Endothelial cell (in vitro differentiated cells): ENCODE measurements at regions not wholly inside any gene's neighbourhood (a gene's known extent, or its start where the extent isn't known, plus 50 kb on each side); places are given as distances from the start of the nearest gene placed in this dataset.

ENCODE experiments used
- DNase-seq: peaks from one replicate; pipeline ENCODE4 v3.0.0; 2021; ENCODE audit warnings: low spot score
- H3K27ac Mint-ChIP-seq: one replicate; pipeline ENCODE4 v1.8.0; 2021; ENCODE audit warnings: mixed read lengths, inconsistent platforms; ENCODE audit not compliant: unreplicated experiment
- H3K27me3 Mint-ChIP-seq: one replicate; pipeline ENCODE4 v1.8.0; 2021; ENCODE audit warnings: mild to moderate bottlenecking, moderate library complexity, mixed read lengths, inconsistent platforms; ENCODE audit not compliant: unreplicated experiment
- H3K36me3 Mint-ChIP-seq: one replicate; pipeline ENCODE4 v1.8.0; 2021; ENCODE audit warnings: mild to moderate bottlenecking, low read depth, mixed read lengths, inconsistent platforms; ENCODE audit not compliant: unreplicated experiment
- H3K4me1 Mint-ChIP-seq: one replicate; pipeline ENCODE4 v1.8.0; 2021; ENCODE audit warnings: mild to moderate bottlenecking, mixed read lengths, inconsistent platforms; ENCODE audit not compliant: unreplicated experiment
- H3K4me3 Mint-ChIP-seq: one replicate; pipeline ENCODE4 v1.8.0; 2021; ENCODE audit warnings: mild to moderate bottlenecking, mixed read lengths, inconsistent platforms; ENCODE audit not compliant: unreplicated experiment
- H3K9me3 Mint-ChIP-seq: one replicate; pipeline ENCODE4 v1.8.0; 2021; ENCODE audit warnings: mixed read lengths, inconsistent platforms; ENCODE audit not compliant: unreplicated experiment
- TF ChIP-seq, protein P1 (sequence below): fragments of 200-600 bp; sonication (generic); IDR thresholded peaks from one replicate; pipeline ENCODE4 v1.5.0; 2021; ENCODE audit warnings: antibody characterized with exemption; ENCODE audit not compliant: unreplicated experiment

DNA sequence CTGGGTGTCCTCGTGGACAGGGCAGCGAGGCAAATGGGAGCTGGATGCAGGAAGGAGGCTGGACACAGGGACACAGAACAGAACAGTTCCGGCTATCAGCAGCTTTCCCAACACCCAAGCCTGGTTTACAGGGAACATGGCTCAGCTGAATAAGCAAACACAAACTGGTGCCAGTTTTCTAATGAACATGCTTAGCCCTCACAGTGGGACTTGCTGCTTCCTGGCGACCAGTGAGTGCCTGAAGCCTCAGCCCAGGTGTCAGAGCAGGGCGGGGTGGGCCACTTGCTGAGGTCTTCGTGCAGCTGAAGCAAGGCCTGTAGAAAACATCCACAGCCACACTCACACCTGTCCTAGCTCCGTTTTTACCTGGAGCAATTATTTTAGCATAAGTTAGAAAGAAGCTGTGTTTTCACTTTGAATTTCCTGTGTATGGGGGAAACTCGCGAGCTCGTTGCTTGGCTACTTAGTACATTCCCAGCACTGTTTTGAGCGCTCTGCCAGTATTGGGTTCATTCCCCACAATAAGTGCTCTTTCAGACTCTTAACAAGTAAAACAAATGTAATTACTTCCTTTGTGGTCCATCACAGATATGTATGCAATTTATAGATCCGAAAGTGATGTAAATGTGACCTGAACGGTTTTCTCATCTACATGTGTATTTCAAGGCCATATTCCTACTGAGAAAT, 261.2 kb upstream of the SHH start:
- Mint-ChIP-seq H3K9me3 (no peaks in the 10 kb centered on the region), H3K27me3 (peaks cover 3% of the 10 kb centered on the region), H3K36me3 (peaks cover 3% of the 10 kb centered on the region), H3K27ac (no peak overlapping the region), H3K4me1 (no peaks in the 10 kb centered on the region), H3K4me3 (no peak overlapping the region)
- TF ChIP-seq, protein P1, sequence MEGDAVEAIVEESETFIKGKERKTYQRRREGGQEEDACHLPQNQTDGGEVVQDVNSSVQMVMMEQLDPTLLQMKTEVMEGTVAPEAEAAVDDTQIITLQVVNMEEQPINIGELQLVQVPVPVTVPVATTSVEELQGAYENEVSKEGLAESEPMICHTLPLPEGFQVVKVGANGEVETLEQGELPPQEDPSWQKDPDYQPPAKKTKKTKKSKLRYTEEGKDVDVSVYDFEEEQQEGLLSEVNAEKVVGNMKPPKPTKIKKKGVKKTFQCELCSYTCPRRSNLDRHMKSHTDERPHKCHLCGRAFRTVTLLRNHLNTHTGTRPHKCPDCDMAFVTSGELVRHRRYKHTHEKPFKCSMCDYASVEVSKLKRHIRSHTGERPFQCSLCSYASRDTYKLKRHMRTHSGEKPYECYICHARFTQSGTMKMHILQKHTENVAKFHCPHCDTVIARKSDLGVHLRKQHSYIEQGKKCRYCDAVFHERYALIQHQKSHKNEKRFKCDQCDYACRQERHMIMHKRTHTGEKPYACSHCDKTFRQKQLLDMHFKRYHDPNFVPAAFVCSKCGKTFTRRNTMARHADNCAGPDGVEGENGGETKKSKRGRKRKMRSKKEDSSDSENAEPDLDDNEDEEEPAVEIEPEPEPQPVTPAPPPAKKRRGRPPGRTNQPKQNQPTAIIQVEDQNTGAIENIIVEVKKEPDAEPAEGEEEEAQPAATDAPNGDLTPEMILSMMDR = no peak
- DNase-seq = no peak

DNA sequence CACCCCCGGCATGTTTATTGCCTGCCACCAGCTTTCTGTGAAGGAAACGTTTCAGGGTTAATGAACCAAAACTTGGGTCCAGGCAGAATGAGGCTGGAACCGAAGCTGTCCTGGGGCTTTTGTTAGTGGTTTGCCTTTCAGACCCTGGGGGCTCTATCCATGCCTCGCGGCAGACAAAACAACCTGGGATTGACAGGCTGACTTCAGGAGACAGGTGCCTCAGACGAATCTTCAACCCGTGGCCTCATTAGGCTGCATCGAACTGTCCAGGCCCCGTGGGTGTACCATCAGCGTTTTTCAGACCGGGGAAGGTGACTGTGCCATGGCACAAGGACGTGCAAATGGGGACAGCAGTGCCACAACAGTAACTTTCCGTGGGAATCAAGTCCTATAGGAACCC, 259.3 kb upstream of the SHH start:
- no peak for DNase-seq
- no peaks in the 10 kb centered on the region for H3K9me3 Mint-ChIP-seq
- H3K27ac Mint-ChIP-seq = no peak overlapping the region
- H3K4me3 Mint-ChIP-seq = no peak overlapping the region
- TF ChIP-seq, protein P1 = no peak
- peaks cover 3% of the 10 kb centered on the region for H3K36me3 Mint-ChIP-seq
- no peaks in the 10 kb centered on the region for H3K4me1 Mint-ChIP-seq
- H3K27me3 Mint-ChIP-seq = peaks cover 3% of the 10 kb centered on the region

DNA sequence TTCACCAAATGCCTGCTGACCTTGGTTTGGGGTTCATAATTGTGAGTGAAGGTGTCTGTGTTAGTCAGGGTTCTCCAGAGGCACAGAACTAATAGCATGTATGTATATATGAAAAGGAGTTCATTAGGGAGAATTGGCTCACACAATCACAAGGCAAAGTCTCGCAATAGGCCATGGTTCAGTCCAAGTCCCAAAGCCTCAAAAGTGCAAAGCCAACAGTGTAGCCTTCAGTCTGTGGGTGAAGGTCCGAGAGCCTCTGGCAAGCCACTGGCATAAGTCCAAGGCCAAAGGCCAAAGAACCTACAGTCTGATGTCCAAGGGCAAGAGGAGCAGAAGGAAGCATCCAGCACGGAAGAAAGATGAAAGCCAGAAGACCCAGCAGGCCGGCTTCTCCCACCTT, 257.6 kb upstream of the SHH start:
- TF ChIP-seq, protein P1 = no peak
- no peak for DNase-seq
- H3K9me3 Mint-ChIP-seq = no peaks in the 10 kb centered on the region
- H3K27ac Mint-ChIP-seq = no peak overlapping the region
- H3K27me3 Mint-ChIP-seq = peaks cover 3% of the 10 kb centered on the region
- no peak overlapping the region for H3K4me3 Mint-ChIP-seq
- peaks cover under 1% of the 10 kb centered on the region for H3K4me1 Mint-ChIP-seq
- H3K36me3 Mint-ChIP-seq = no peaks in the 10 kb centered on the region

DNA sequence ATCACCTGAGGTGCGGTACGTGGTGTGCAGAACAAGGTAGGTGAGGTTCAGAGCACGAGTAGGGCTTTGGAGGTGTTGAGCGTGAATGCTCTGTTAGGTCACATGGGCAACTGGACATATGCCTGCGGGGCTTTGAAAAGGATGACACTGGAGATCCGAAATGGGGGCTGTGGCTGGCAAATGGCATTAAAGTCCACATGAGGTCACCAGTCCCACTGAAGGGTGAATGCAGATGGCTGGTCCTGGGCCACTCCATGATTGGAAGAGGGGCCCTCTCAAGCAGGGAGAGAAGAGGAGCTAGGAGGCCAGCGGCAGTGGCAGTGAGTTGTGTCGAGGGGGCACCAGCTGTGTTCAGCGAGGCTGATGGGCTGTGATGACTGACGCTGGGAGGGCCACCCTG, 254.9 kb upstream of the SHH start:
- H3K27ac Mint-ChIP-seq = no peak overlapping the region

DNA sequence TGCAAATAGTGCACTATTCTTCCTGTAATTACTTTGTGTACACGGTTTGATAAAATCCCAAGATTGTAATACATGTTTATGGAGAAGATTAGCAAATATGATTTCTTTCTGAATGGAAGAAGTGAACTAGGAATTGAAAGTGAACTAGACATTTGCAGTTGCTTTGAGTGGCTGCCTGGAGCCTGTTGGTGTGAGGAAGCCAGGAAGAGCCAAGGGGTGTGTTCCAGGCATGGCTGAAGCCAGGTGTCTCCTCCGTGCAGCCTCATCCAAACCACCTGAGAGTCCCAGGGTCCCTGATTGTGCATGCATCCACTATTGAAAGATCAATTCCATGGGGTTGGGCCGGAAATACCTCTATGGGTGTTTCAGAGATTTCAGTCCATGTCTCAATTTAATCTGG, 253.1 kb upstream of the SHH start:
- H3K27me3 Mint-ChIP-seq = peaks cover 4% of the 10 kb centered on the region
- H3K4me3 Mint-ChIP-seq = no peak overlapping the region
- DNase-seq = no peak
- H3K27ac Mint-ChIP-seq = no peak overlapping the region
- H3K36me3 Mint-ChIP-seq = no peaks in the 10 kb centered on the region
- TF ChIP-seq, protein P1 = no peak
- no peaks in the 10 kb centered on the region for H3K9me3 Mint-ChIP-seq
- peaks cover 4% of the 10 kb centered on the region for H3K4me1 Mint-ChIP-seq

More for the DNA sequence above, 254.9 kb upstream of the SHH start:
- Mint-ChIP-seq H3K36me3 (no peaks in the 10 kb centered on the region), H3K9me3 (no peaks in the 10 kb centered on the region), H3K4me3 (no peak overlapping the region), H3K27me3 (no peaks in the 10 kb centered on the region), H3K4me1 (peaks cover 4% of the 10 kb centered on the region)
- TF ChIP-seq, protein P1 = no peak
- no peak for DNase-seq
